ENCODE measurements at regions not wholly inside any gene's neighbourhood (a gene's known extent, or its start where the extent isn't known, plus 50 kb on each side); places are given as distances from the start of the nearest gene placed in this dataset.

DNA sequence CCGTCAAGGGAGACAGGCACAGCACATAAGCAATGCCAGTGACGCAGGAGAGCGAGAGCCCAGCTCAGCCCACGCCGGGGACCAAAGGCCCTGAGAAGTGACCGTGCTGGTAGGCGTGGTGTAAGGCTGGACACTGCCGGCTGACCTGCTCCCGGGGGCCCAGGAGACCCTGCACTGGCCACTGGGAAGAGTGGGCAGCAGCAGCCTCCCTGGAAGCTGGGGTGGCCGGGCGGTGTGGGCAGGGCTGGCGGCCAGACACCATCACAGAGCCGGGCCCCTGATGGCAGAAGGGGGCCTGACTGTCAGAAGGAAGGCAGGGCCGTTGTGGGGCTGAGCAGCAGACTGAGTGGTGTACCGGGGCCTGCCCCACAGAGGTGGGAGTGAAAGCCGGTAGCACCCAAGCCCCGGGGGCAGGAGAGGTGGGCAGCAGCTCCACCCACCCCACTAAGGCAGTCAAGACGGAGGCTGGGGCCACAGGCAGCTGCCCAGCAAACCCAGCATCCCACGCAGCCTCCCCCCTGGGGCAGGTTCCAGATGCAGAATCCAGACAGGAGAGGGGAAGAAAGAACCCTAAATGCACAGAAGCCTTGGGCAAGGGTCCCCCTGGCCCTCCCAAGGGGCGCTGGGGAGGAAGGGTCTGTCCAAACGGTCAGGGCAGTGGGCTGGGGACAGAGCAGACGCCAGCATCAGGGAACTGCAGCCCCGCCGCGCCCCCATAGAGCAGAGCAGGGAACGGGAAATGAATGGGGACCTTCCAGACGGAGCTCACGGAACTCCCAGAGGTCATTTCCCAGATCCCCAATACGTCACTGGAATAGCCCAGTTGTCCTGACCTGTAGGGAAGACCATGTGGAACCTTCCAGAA lies 205.2 kb downstream of the BRD1 start:
- intact Hi-C loops (cut with DNase I): no loop called here
- WGBS, 2 donors: 74 to 89% methylated on average over 29 of the region's 29 CpGs
- Histone ChIP-seq H3K36me3 (no peaks in the 10 kb centered on the region), H3K27me3 (peaks cover 0 to 41% (median 0%) of the 10 kb centered on the region in 3 donors), H3K9me3 (no peaks in the 10 kb centered on the region), H3K27ac (no peak overlapping the region), H3K4me3 (no peak overlapping the region), H3K4me1 (no peaks in the 10 kb centered on the region)
- DNase-seq: no peak
- TF ChIP-seq POLR2AphosphoS5 (IDR thresholded peaks at IDR 0.05) (no peak), EP300 (IDR thresholded peaks at IDR 0.05) (no peak), CTCF (IDR thresholded peaks at IDR 0.05) (no peak), POLR2A (IDR thresholded peaks at IDR 0.05) (no peak)

DNA sequence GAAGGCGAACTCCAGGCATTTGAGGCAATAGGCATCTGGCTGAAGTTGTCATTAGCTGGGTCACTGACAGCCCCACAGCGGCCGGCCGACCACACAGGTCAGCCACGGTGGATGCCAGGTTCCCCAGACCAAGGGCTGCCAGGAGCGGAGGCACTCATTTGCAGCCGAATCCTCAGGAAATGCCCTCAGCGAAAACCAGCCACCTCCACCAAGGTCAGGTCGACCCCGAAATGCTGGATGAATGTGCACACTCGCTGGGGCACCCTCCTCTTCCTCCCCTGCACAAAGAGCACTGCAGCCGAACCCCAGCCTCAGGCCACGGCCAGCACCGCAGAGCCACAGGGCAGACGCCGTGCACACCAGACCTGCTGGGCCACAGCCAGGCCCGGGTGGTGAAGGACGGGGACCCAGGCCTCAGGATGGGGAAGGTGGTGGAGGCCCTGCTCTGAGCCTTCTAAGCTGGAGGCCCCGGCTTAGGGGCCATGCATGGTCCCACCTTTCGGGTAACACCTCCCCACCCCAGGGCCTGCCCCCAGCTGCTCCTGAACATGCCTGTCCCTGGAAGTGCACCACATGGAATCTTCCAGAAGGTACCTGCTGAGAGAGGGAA lies 206.0 kb downstream of the BRD1 start:
- Histone ChIP-seq H3K4me1 (no peaks in the 10 kb centered on the region), H3K27me3 (peaks cover 0 to 46% (median 0%) of the 10 kb centered on the region in 3 donors), H3K9me3 (no peaks in the 10 kb centered on the region), H3K36me3 (no peaks in the 10 kb centered on the region), H3K4me3 (no peak overlapping the region), H3K27ac (no peak overlapping the region)
- intact Hi-C loops (cut with DNase I): no loop called here
- TF ChIP-seq POLR2AphosphoS5 (IDR thresholded peaks at IDR 0.05) (no peak), CTCF (IDR thresholded peaks at IDR 0.05) (no peak), EP300 (IDR thresholded peaks at IDR 0.05) (no peak), POLR2A (IDR thresholded peaks at IDR 0.05) (no peak)
- 82 to 87% methylated on average over 20 of the region's 20 CpGs for WGBS, 2 donors
- DNase-seq: peak; percentile 38

- Histone ChIP-seq H3K27me3 (peaks cover 0 to 46% (median 0%) of the 10 kb centered on the region in 3 donors), H3K27ac (no peak overlapping the region), H3K36me3 (no peaks in the 10 kb centered on the region), H3K4me3 (no peak overlapping the region), H3K4me1 (no peaks in the 10 kb centered on the region), H3K9me3 (no peaks in the 10 kb centered on the region)
- peak; percentile 41 for DNase-seq
- no peak for TF ChIP-seq POLR2A (IDR thresholded peaks at IDR 0.05)
- TF ChIP-seq EP300 (IDR thresholded peaks at IDR 0.05): no peak
- no peak for TF ChIP-seq CTCF (IDR thresholded peaks at IDR 0.05)
- 78 to 83% methylated on average over 11 of the region's 11 CpGs for WGBS, 2 donors
- intact Hi-C loops (cut with DNase I): no loop called here
Measured at GRCh38 chr22:49620666-49621065, 207.0 kb downstream of the BRD1 start.

- WGBS, 2 donors: 69 to 78% methylated on average over 19 of the region's 19 CpGs
- no peak overlapping the region for H3K27ac ChIP-seq
- no peak for TF ChIP-seq POLR2AphosphoS5 (IDR thresholded peaks at IDR 0.05)
- TF ChIP-seq CTCF (IDR thresholded peaks at IDR 0.05): no peak
- TF ChIP-seq EP300 (IDR thresholded peaks at IDR 0.05): no peak
- no peak for TF ChIP-seq POLR2A (IDR thresholded peaks at IDR 0.05)
- no peaks in the 10 kb centered on the region for H3K4me1 ChIP-seq
- H3K36me3 ChIP-seq: no peaks in the 10 kb centered on the region
- H3K4me3 ChIP-seq: no peak overlapping the region
- H3K9me3 ChIP-seq: no peaks in the 10 kb centered on the region
- intact Hi-C loops (cut with DNase I): no loop called here
- no peak for DNase-seq
- peaks cover 0 to 46% (median 0%) of the 10 kb centered on the region in 3 donors for H3K27me3 ChIP-seq
Measured at GRCh38 chr22:49620003-49620556, 207.6 kb downstream of the BRD1 start.
